ENCODE measurements at regions not wholly inside any gene's neighbourhood (a gene's known extent, or its start where the extent isn't known, plus 50 kb on each side); places are given as distances from the start of the nearest gene placed in this dataset.

DNA sequence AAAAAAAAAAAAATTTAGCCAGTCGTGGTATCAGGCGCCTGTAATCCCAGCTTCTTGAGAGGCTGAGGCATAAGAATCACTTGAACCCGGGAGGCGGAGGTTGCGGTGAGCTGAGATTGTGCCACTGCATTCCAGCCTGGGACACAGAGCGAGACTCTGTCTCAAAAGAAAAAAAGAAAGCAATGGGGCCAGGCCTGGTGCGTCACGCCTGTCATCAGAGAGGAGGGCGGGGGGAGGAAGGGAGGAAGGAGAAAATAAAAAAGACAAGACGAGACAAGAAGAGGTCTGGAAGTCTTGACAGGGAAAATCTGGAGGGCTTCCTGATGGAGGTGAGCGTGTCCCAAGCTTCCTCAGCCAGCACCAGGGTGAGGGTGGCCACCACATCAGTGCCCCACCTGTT, 54.9 kb upstream of the PTPRS start (continued):
- TF ChIP-seq, protein P1, sequence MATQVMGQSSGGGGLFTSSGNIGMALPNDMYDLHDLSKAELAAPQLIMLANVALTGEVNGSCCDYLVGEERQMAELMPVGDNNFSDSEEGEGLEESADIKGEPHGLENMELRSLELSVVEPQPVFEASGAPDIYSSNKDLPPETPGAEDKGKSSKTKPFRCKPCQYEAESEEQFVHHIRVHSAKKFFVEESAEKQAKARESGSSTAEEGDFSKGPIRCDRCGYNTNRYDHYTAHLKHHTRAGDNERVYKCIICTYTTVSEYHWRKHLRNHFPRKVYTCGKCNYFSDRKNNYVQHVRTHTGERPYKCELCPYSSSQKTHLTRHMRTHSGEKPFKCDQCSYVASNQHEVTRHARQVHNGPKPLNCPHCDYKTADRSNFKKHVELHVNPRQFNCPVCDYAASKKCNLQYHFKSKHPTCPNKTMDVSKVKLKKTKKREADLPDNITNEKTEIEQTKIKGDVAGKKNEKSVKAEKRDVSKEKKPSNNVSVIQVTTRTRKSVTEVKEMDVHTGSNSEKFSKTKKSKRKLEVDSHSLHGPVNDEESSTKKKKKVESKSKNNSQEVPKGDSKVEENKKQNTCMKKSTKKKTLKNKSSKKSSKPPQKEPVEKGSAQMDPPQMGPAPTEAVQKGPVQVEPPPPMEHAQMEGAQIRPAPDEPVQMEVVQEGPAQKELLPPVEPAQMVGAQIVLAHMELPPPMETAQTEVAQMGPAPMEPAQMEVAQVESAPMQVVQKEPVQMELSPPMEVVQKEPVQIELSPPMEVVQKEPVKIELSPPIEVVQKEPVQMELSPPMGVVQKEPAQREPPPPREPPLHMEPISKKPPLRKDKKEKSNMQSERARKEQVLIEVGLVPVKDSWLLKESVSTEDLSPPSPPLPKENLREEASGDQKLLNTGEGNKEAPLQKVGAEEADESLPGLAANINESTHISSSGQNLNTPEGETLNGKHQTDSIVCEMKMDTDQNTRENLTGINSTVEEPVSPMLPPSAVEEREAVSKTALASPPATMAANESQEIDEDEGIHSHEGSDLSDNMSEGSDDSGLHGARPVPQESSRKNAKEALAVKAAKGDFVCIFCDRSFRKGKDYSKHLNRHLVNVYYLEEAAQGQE (IDR thresholded peaks at IDR 0.05; ENCODE audit: low read depth): no peak
- TF ChIP-seq CEBPB (IDR thresholded peaks at IDR 0.05; ENCODE audit: low read depth) (no peak), CBX3 (IDR thresholded peaks at IDR 0.05; ENCODE audit: low read depth) (no peak), JUND (IDR thresholded peaks at IDR 0.05) (no peak), RAD21 (IDR thresholded peaks at IDR 0.05; ENCODE audit: low read depth) (no peak)

DNA sequence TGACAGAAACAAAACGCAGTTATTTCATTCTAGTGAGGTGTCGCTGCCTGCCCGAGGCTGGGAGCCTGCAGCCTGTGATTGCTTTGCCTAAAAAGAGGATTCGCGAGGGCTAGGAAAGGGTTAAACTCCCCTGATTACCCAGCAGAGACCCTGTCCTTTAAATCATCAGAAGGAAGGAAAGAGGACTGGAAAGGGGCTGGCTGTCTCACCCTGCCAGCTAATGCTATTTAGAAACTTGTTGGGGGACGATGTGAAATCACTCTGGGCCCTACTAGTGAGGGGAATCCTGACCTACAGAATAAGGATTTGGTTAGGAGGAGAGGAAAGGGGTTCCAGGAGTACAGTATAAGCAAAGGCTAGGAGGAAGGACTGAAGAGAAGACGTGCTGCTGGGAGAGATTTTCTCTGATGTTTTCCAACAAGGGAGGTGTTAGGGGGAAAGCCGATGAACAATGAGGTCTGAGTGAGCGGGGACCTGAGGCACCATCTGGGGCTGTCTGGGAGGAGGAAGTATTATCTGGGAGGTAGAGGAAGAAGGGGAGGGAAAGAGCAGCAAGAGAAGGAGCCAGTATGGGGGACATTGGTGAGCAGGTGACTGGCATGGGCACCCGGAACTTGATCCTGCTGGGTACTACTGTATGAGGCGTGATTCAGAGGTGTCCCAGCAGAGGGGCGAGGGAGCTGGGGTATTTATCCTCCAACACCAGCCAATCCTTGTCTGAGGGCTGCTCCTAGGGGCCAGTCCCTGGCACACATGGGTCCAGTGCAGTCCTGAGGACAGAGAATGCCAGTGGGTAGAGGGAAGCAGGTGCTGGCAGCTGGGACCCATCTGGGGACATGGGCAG, 55.7 kb upstream of the PTPRS start:
- H3K27me3 ChIP-seq (ENCODE audit: insufficient read depth, low read length): peaks cover 26% of the 10 kb centered on the region
- no TSS peak for BruUV-seq (replicated peaks)

More for the DNA sequence above, 55.7 kb upstream of the PTPRS start:
- DNase-seq (ENCODE audit: low read depth, low spot score) (no peak), ATAC-seq (no peak)
- Histone ChIP-seq H3K36me3 (ENCODE audit: control insufficient read depth in 1 of 2, insufficient read depth in 2 of 2, low read length in 2 of 2) (no peaks in the 10 kb centered on the region), H3K4me1 (ENCODE audit: control insufficient read depth in 1 of 2, insufficient read depth in 2 of 2, low read length in 2 of 2) (no peaks in the 10 kb centered on the region), H3K27ac (ENCODE audit: low read depth, low read length) (no peak overlapping the region), H3K4me2 (ENCODE audit: low read length) (no peak overlapping the region), H3K4me3 (replicated peaks in 1 of 2; ENCODE audit: low read depth in 1 of 2, low read length in 2 of 2) (no peak overlapping the region), H2AFZ (ENCODE audit: low read depth, low read length, poor library complexity, severe bottlenecking) (no peak overlapping the region), H3K9ac (ENCODE audit: low read length) (no peak overlapping the region), H3K9me3 (ENCODE audit: control insufficient read depth in 1 of 2, insufficient read depth in 1 of 2, low read depth in 1 of 2, low read length in 2 of 2) (no peaks in the 10 kb centered on the region), H3K9me2 (ENCODE audit: insufficient read depth) (no peaks in the 10 kb centered on the region), H3K79me2 (ENCODE audit: insufficient read depth, low read length) (no peaks in the 10 kb centered on the region), H4K20me1 (ENCODE audit: insufficient read depth) (no peaks in the 10 kb centered on the region)
- TF ChIP-seq, protein P2, sequence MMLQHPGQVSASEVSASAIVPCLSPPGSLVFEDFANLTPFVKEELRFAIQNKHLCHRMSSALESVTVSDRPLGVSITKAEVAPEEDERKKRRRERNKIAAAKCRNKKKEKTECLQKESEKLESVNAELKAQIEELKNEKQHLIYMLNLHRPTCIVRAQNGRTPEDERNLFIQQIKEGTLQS (IDR thresholded peaks at IDR 0.05): no peak
- intact Hi-C loops (cut with micrococcal nuclease): no loop called here
- RAD21 ChIA-PET (ENCODE audit: low non-redundant PET in 1 of 2, low total read pairs in 2 of 2, uncharacterized antibody in 2 of 2, unreplicated experiment in 2 of 2): no interaction called here
- CTCF ChIA-PET: no interaction called here
- POLR2A ChIA-PET: no interaction called here

Measured in HCT116 (cell line).